Lung (tissue), 11 donors: ENCODE measurements at regions not wholly inside any gene's neighbourhood (a gene's known extent, or its start where the extent isn't known, plus 50 kb on each side); places are given as distances from the start of the nearest gene placed in this dataset.

ENCODE experiments used
- ATAC-seq: fragments of 200-7000 bp; cut with Tn5 transposase; one replicate; pipeline ENCODE4 v1.9.1; 2020; ENCODE audit warnings: moderate number of reproducible peaks; ENCODE audit not compliant: insufficient read depth, low FRiP score
- DNase-seq, 3 donors: peaks; one replicate each; pipeline ENCODE4 v3.0.0-alpha.2; 2013 to 2017
- H3K27ac ChIP-seq, 2 donors: one replicate each; pipeline ENCODE4 v1.5.1; 2013; ENCODE audit warnings: mild to moderate bottlenecking in 2 of 2, moderate library complexity in 2 of 2, control low read depth in 1 of 2, inconsistent platforms in 1 of 2, low read depth in 1 of 2, low read length in 1 of 2
- H3K27me3 ChIP-seq, 3 donors: one replicate each; pipeline ENCODE4 v1.5.1; 2013; ENCODE audit warnings: low read length in 2 of 3; ENCODE audit not compliant: control insufficient read depth in 3 of 3, insufficient read depth in 3 of 3
- H3K36me3 ChIP-seq, 4 donors: one replicate each; pipeline ENCODE4 v1.5.1; 2013; ENCODE audit warnings: low read length in 4 of 4, mild to moderate bottlenecking in 1 of 4, moderate library complexity in 1 of 4; ENCODE audit not compliant: control insufficient read depth in 4 of 4, insufficient read depth in 4 of 4
- H3K4me1 ChIP-seq, 5 donors: one replicate each; pipeline ENCODE4 v1.5.1; 2013; ENCODE audit warnings: low read length in 5 of 5, mild to moderate bottlenecking in 2 of 5, moderate library complexity in 1 of 5; ENCODE audit not compliant: control insufficient read depth in 5 of 5, insufficient read depth in 5 of 5
- H3K4me3 ChIP-seq: one replicate; pipeline ENCODE4 v1.5.1; 2013; ENCODE audit warnings: mild to moderate bottlenecking, control low read depth, moderate library complexity
- H3K9ac ChIP-seq, 2 donors: one replicate each; pipeline ENCODE4 v1.5.1; 2013; ENCODE audit warnings: low read length in 2 of 2, control low read depth in 1 of 2; ENCODE audit not compliant: insufficient read depth in 1 of 2
- H3K9me3 ChIP-seq, 4 donors: one replicate each; pipeline ENCODE4 v1.5.1; 2013; ENCODE audit warnings: low read length in 3 of 4, mild to moderate bottlenecking in 1 of 4, moderate library complexity in 1 of 4; ENCODE audit not compliant: control insufficient read depth in 4 of 4, insufficient read depth in 3 of 4
- WGBS, 2 donors: extraction: QIAGEN DNeasy Blood & Tissue Kit; methylation state at CpG; one replicate each; pipeline ENCODE4 v1.1.7; 2013; 5-methylcytosine and 5-hydroxymethylcytosine counted together
- TF ChIP-seq, protein P1 (sequence below): IDR thresholded peaks from 2 replicates; pipeline ENCODE4 v1.5.1; 2012; ENCODE audit warnings: mild to moderate bottlenecking; ENCODE audit errors: control extremely low read depth, extremely low read depth
- donor health status: control.
- donor health status: control.
- donor health status: Bipolar disorder and iron deficiency.
- donor health status: healthy.
- donor health status: DM: yes; HTN: yes; CAD: no.

DNA sequence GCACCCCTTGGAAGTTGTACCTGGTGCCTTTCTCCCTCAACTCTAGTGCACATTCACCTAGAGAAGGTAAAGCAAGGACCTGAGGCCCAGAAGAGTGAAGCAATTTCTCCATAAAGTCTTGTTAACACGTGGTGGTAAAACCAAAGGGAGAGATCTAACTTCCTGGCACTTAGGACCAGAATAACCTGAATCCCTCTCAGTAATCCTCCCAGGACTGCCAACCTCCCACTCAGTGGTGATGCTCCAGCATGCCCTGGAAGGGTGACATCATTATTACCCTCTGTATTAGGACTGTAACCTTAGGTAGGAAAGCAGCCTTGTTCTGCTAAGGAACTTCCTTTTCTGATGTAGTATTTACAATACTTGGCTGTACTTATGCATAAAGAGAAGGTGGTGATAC is 330.6 kb upstream of the MARCKS start:
- H3K27ac ChIP-seq: no peak overlapping the region
- H3K9ac ChIP-seq: no peak overlapping the region
- no peak for DNase-seq
- no peak for ATAC-seq
- TF ChIP-seq, protein P1, sequence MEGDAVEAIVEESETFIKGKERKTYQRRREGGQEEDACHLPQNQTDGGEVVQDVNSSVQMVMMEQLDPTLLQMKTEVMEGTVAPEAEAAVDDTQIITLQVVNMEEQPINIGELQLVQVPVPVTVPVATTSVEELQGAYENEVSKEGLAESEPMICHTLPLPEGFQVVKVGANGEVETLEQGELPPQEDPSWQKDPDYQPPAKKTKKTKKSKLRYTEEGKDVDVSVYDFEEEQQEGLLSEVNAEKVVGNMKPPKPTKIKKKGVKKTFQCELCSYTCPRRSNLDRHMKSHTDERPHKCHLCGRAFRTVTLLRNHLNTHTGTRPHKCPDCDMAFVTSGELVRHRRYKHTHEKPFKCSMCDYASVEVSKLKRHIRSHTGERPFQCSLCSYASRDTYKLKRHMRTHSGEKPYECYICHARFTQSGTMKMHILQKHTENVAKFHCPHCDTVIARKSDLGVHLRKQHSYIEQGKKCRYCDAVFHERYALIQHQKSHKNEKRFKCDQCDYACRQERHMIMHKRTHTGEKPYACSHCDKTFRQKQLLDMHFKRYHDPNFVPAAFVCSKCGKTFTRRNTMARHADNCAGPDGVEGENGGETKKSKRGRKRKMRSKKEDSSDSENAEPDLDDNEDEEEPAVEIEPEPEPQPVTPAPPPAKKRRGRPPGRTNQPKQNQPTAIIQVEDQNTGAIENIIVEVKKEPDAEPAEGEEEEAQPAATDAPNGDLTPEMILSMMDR: no peak
- no peak overlapping the region for H3K4me3 ChIP-seq
- no peaks in the 10 kb centered on the region for H3K4me1 ChIP-seq
- no peaks in the 10 kb centered on the region for H3K36me3 ChIP-seq
- H3K9me3 ChIP-seq: no peaks in the 10 kb centered on the region
- H3K27me3 ChIP-seq: no peaks in the 10 kb centered on the region
- WGBS, 2 donors: 74 to 77% methylated on average over 1 of the region's 1 CpG

DNA sequence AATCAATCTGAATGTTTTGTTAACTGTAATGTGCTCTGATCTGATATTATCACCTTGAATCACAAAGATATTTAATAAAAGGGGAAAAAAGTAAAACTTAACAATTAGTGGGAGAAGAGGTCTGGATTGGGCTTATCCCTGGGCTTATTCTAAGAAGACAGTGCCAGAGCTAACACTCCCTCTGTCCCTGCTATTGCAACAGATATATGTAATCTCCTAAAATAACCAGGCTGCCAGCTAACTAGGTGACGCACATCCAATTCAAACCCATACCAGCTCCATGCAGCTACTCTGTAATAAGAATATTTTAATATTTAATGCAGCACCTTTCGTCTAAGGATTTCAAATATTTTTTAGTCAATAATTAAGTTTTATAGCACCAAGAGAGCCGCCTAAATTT is 330.1 kb upstream of the MARCKS start:
- H3K9me3 ChIP-seq: no peaks in the 10 kb centered on the region
- no peak for ATAC-seq
- TF ChIP-seq, protein P1: no peak
- H3K27ac ChIP-seq: no peak overlapping the region
- DNase-seq: no peak
- no peaks in the 10 kb centered on the region for H3K36me3 ChIP-seq
- no peaks in the 10 kb centered on the region for H3K27me3 ChIP-seq
- H3K4me3 ChIP-seq: no peak overlapping the region
- no peak overlapping the region for H3K9ac ChIP-seq
- H3K4me1 ChIP-seq: no peaks in the 10 kb centered on the region
- WGBS, 2 donors: 93 to 96% methylated on average over 3 of the region's 3 CpGs

DNA sequence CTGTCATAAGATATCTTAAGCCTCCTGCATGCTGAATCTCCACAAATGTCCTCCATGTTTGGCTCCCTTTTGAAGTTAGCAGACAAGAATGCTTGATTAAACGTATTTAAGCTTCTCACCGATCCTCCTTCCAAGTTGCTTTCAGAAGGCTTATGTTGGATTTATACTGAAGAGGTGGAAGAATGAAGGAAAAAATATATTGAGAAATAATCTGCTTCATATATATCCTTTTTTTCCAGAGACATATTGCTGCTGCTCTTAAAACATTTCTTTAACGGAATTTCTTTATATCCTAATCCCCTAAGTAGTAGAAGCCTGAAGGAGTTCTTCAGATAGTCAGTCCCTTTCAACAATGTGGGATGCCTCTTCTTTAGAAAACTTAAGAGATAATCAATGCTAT is 329.0 kb upstream of the MARCKS start:
- H3K9me3 ChIP-seq: no peaks in the 10 kb centered on the region
- H3K27me3 ChIP-seq: no peaks in the 10 kb centered on the region
- H3K9ac ChIP-seq: no peak overlapping the region
- ATAC-seq: no peak
- H3K4me3 ChIP-seq: no peak overlapping the region
- 95 to 96% methylated on average over 3 of the region's 3 CpGs for WGBS, 2 donors
- no peak for DNase-seq
- no peaks in the 10 kb centered on the region for H3K36me3 ChIP-seq
- TF ChIP-seq, protein P1: no peak
- H3K4me1 ChIP-seq: no peaks in the 10 kb centered on the region
- H3K27ac ChIP-seq: no peak overlapping the region

DNA sequence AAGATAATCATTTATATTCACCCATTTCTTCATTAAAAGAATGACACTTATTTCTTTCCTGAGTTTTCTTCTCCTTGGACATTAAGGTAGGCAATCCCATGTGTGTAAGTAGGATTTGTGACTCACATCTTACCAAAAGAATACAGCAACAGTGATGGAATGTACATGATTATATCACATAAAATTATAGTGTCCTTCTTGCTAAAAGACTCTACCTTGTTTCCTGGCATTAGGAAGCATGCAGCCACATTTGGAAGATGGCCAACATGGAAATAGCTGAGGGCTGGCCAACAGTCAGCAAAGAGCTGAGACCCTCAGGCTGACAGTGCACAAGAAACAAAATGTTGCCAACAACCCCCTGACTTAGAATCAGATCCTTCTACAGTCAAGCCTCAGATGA is 327.9 kb upstream of the MARCKS start:
- no peaks in the 10 kb centered on the region for H3K36me3 ChIP-seq
- no peak overlapping the region for H3K4me3 ChIP-seq
- H3K27ac ChIP-seq: no peak overlapping the region
- no peaks in the 10 kb centered on the region for H3K9me3 ChIP-seq
- H3K27me3 ChIP-seq: no peaks in the 10 kb centered on the region
- DNase-seq: peak in 1 of 3 donors; percentile 12
- H3K4me1 ChIP-seq: no peaks in the 10 kb centered on the region
- no peak overlapping the region for H3K9ac ChIP-seq
- no peak for ATAC-seq
- TF ChIP-seq, protein P1: no peak
